Hepatocyte (in vitro differentiated cells): ENCODE measurements at regions not wholly inside any gene's neighbourhood (a gene's known extent, or its start where the extent isn't known, plus 50 kb on each side); places are given as distances from the start of the nearest gene placed in this dataset.

ENCODE experiments used
- DNase-seq: peaks from one replicate; pipeline ENCODE4 v3.0.0-alpha.2; 2016; ENCODE audit warnings: low spot score
- H2AFZ ChIP-seq: fragments of 200-600 bp; sonication (generic); 2 replicates; pipeline ENCODE4 v1.6.0; 2016; ENCODE audit warnings: antibody characterized with exemption, mild to moderate bottlenecking
- H3K27ac ChIP-seq: fragments of 200-600 bp; sonication (generic); 2 replicates; pipeline ENCODE4 v1.5.1; 2016; ENCODE audit warnings: mild to moderate bottlenecking
- H3K27me3 ChIP-seq: fragments of 200-600 bp; sonication (generic); 2 replicates; pipeline ENCODE4 v1.6.1; 2016
- H3K36me3 ChIP-seq: fragments of 200-600 bp; sonication (generic); replicated peaks from 2 replicates; pipeline ENCODE4 v1.5.1; 2016; ENCODE audit warnings: low read depth; ENCODE audit not compliant: insufficient read depth
- H3K4me1 ChIP-seq: fragments of 200-600 bp; sonication (generic); 2 replicates; pipeline ENCODE4 v1.5.1; 2016; ENCODE audit warnings: mild to moderate bottlenecking, moderate library complexity; ENCODE audit not compliant: insufficient read depth
- H3K4me2 ChIP-seq: fragments of 200-600 bp; sonication (generic); 2 replicates; pipeline ENCODE4 v1.6.0; 2016
- H3K4me3 ChIP-seq: fragments of 200-600 bp; sonication (generic); 2 replicates; pipeline ENCODE4 v1.5.1; 2016; ENCODE audit warnings: mild to moderate bottlenecking
- H3K79me2 ChIP-seq: fragments of 200-600 bp; sonication (generic); 2 replicates; pipeline ENCODE4 v1.6.0; 2017; ENCODE audit warnings: mild to moderate bottlenecking
- H3K9me2 ChIP-seq: fragments of 200-600 bp; sonication (generic); replicated peaks from 2 replicates; pipeline ENCODE4 v1.6.0; 2017; ENCODE audit warnings: mild to moderate bottlenecking; ENCODE audit not compliant: insufficient read depth
- H3K9me3 ChIP-seq: fragments of 200-600 bp; sonication (generic); 2 replicates; pipeline ENCODE4 v1.5.1; 2016; ENCODE audit warnings: low read depth, mild to moderate bottlenecking
- H4K20me1 ChIP-seq: fragments of 200-600 bp; sonication (generic); 2 replicates; pipeline ENCODE4 v1.6.0; 2016; ENCODE audit warnings: mild to moderate bottlenecking; ENCODE audit not compliant: insufficient read depth, poor library complexity, severe bottlenecking
- EZH2 ChIP-seq: fragments of 200-600 bp; sonication (generic); IDR thresholded peaks from 2 replicates; pipeline ENCODE4 v1.6.1; 2016; ENCODE audit warnings: antibody characterized with exemption, mild to moderate bottlenecking, borderline replicate concordance
- EZH2phosphoT487 ChIP-seq: fragments of 200-600 bp; sonication (generic); IDR thresholded peaks from one replicate; pipeline ENCODE4 v1.6.1; 2018; ENCODE audit warnings: antibody characterized with exemption, mild to moderate bottlenecking, low read depth, moderate library complexity; ENCODE audit not compliant: unreplicated experiment, severe bottlenecking
- WGBS: methylation state at CpG from one replicate; pipeline ENCODE4 v1.1.6; 2016; ENCODE audit warnings: low lambda C conversion rate; ENCODE audit errors: missing lambda C conversion rate; 5-methylcytosine and 5-hydroxymethylcytosine counted together
- TF ChIP-seq, protein P1 (sequence below): fragments of 200-600 bp; sonication (generic); IDR thresholded peaks from 2 replicates; pipeline ENCODE4 v1.5.1; 2016; ENCODE audit warnings: antibody characterized with exemption, mild to moderate bottlenecking; ENCODE audit not compliant: poor library complexity

DNA sequence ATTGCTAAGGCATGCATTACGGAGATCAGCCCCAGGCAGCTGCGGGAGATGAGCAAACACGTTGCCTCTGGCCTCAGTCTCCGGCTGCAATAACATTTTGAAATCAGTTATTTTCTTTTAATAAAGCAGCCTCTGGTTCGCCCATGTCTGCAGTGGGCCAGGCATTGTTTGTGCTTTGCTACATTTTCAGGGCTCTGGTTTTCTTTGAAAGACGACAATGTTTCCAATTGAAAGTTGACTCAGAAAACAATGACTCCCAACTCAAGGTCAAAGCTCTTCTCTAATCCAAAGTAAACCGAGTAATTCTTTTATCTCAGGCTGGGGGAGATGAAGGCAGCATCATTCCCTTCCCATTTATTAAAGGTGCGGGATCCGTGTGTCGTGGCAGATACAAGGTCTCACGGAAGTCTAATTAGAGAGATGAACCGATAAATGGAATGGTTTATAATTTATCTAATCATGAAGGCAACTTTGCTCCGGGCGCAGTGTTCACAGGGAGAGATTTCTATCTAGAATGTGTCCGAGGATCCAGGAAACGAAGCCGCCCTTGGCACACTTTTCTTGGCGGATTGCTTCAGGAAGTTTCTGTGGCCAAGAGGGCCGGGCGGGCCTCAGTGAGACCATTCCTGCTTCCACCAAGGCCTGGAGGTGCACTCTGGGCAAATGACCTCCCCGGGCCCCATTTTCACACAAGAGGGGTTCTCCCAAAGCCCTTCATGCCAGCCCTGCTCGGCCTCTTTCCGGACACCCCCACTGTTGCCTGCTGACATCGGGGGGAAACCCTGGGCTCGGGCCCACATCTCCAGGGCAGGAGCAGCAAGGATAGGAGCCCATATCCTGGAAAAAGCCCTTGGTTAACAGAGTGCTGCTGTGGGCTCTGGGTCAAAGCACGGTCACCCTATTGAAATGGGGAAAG lies 811.4 kb downstream of the BRD1 start:
- Histone ChIP-seq H3K9me2 (no peaks in the 10 kb centered on the region), H3K79me2 (no peaks in the 10 kb centered on the region), H3K27ac (no peak overlapping the region), H3K4me2 (no peak overlapping the region), H3K27me3 (no peaks in the 10 kb centered on the region), H3K9me3 (no peaks in the 10 kb centered on the region), H4K20me1 (no peaks in the 10 kb centered on the region), H3K36me3 (no peaks in the 10 kb centered on the region), H2AFZ (no peak overlapping the region), H3K4me3 (no peak overlapping the region), H3K4me1 (no peaks in the 10 kb centered on the region)
- TF ChIP-seq EZH2 (no peak), EZH2phosphoT487 (no peak)
- TF ChIP-seq, protein P1, sequence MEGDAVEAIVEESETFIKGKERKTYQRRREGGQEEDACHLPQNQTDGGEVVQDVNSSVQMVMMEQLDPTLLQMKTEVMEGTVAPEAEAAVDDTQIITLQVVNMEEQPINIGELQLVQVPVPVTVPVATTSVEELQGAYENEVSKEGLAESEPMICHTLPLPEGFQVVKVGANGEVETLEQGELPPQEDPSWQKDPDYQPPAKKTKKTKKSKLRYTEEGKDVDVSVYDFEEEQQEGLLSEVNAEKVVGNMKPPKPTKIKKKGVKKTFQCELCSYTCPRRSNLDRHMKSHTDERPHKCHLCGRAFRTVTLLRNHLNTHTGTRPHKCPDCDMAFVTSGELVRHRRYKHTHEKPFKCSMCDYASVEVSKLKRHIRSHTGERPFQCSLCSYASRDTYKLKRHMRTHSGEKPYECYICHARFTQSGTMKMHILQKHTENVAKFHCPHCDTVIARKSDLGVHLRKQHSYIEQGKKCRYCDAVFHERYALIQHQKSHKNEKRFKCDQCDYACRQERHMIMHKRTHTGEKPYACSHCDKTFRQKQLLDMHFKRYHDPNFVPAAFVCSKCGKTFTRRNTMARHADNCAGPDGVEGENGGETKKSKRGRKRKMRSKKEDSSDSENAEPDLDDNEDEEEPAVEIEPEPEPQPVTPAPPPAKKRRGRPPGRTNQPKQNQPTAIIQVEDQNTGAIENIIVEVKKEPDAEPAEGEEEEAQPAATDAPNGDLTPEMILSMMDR, result no peak
- DNase-seq, result no peak
- 73% methylated on average over 26 of the region's 26 CpGs for WGBS

GRCh38 chr22:49015459-49015858 lies 812.2 kb downstream of the BRD1 start:
- no peaks in the 10 kb centered on the region for H4K20me1 ChIP-seq
- no peak overlapping the region for H3K27ac ChIP-seq
- TF ChIP-seq EZH2phosphoT487, result no peak
- H3K4me1 ChIP-seq, result no peaks in the 10 kb centered on the region
- no peak overlapping the region for H3K4me2 ChIP-seq
- WGBS, result 94% methylated on average over 13 of the region's 13 CpGs
- H3K4me3 ChIP-seq, result no peak overlapping the region
- DNase-seq, result no peak
- no peaks in the 10 kb centered on the region for H3K36me3 ChIP-seq
- no peak overlapping the region for H2AFZ ChIP-seq
- H3K9me3 ChIP-seq, result no peaks in the 10 kb centered on the region
- H3K9me2 ChIP-seq, result no peaks in the 10 kb centered on the region
- H3K79me2 ChIP-seq, result no peaks in the 10 kb centered on the region
- no peaks in the 10 kb centered on the region for H3K27me3 ChIP-seq

DNA sequence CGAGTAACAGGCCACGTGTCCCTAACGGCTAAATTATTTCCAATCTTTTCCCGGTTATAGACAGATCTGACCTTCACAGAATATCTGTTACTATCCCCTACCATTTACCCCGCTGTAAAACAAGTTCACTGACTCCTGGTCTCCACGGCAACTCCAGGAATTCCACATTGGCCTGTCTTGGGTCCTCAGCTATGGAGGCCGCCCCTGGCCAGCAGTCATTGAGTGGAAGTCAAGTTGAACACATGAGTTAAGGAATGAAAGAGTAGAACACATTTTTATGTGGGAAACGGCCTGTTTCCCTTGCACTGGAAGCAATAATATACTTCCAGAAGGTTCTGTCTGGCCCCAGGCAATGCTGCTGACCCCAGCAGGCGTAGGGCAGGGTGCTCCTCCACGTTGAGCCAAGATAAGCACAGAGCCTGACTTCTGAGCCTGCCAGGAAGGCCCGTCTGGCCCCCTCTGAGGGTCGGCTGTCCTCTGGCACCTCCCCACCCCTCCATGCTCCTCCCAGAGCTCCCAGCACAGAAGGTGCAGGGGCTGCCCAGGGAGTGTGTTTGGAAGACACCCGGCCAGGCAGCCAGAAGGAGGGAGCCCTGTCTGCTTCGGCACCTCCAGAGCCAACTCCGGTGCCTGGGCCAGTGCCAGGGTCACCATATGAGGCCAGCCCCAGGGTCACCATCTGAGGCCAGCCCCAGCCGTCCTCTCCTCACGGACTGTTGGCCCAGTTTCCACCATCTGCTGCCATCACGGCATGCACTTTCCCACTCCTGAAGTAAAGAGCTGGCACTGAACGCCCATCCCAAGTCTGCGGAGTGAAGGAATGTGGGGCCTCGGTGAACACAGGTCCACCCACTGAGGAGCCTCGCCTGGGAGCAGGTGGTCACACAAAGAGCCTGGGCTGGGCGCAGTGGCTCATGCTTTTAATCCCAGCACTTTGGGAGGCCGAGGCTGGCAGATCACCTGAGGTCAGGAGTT lies 813.2 kb downstream of the BRD1 start:
- Histone ChIP-seq H4K20me1 (no peaks in the 10 kb centered on the region), H3K27ac (no peak overlapping the region), H3K4me3 (no peak overlapping the region), H3K79me2 (no peaks in the 10 kb centered on the region), H3K27me3 (no peaks in the 10 kb centered on the region), H3K9me3 (no peaks in the 10 kb centered on the region), H3K4me2 (no peak overlapping the region), H3K4me1 (no peaks in the 10 kb centered on the region), H2AFZ (no peak overlapping the region), H3K36me3 (no peaks in the 10 kb centered on the region), H3K9me2 (no peaks in the 10 kb centered on the region)
- no peak for DNase-seq
- 83% methylated on average over 24 of the region's 24 CpGs for WGBS
- TF ChIP-seq, protein P1, result no peak
- TF ChIP-seq EZH2phosphoT487, result no peak

GRCh38 chr22:49013707-49014106 lies 814.0 kb downstream of the BRD1 start:
- Histone ChIP-seq H3K9me3 (no peaks in the 10 kb centered on the region), H3K4me2 (no peak overlapping the region), H3K4me3 (no peak overlapping the region), H3K9me2 (no peaks in the 10 kb centered on the region), H3K4me1 (no peaks in the 10 kb centered on the region), H3K27me3 (no peaks in the 10 kb centered on the region), H3K27ac (no peak overlapping the region), H3K79me2 (no peaks in the 10 kb centered on the region), H2AFZ (no peak overlapping the region), H3K36me3 (no peaks in the 10 kb centered on the region), H4K20me1 (no peaks in the 10 kb centered on the region)
- 96% methylated on average over 12 of the region's 12 CpGs for WGBS
- DNase-seq, result no peak
- TF ChIP-seq EZH2phosphoT487 (no peak), EZH2 (no peak)
- TF ChIP-seq, protein P1, result no peak
